Thoracic aorta (tissue), 2 donors: ENCODE measurements at regions not wholly inside any gene's neighbourhood (a gene's known extent, or its start where the extent isn't known, plus 50 kb on each side); places are given as distances from the start of the nearest gene placed in this dataset.

ENCODE experiments used
- ATAC-seq: fragments of 150-250 bp; one replicate; pipeline ENCODE4 v1.8.0; 2017; ENCODE audit warnings: low read depth; ENCODE audit not compliant: insufficient number of reproducible peaks, low FRiP score
- DNase-seq: peaks from one replicate; pipeline ENCODE4 v3.0.0-alpha.2; 2020; ENCODE audit warnings: low spot score
- H3K27ac ChIP-seq, 2 donors: fragments of 200-600 bp; sonication (generic); 1 replicate in 1 of 2; 2 replicates in 1 of 2; pipeline ENCODE4 v1.5.1; 2016; ENCODE audit warnings: mild to moderate bottlenecking in 2 of 2, moderate library complexity in 2 of 2
- H3K27me3 ChIP-seq: fragments of 200-600 bp; sonication (generic); replicated peaks from 2 replicates; pipeline ENCODE4 v1.6.0; 2016; ENCODE audit warnings: mild to moderate bottlenecking; ENCODE audit not compliant: insufficient read depth
- H3K36me3 ChIP-seq: fragments of 200-600 bp; sonication (generic); one replicate; pipeline ENCODE4 v1.5.1; 2016
- H3K4me1 ChIP-seq, 2 donors: fragments of 200-600 bp; sonication (generic); 1 replicate in 1 of 2; 2 replicates in 1 of 2; pipeline versions ENCODE4 v1.5.1 to v1.6.0; 2016; ENCODE audit warnings: low read depth in 2 of 2, mild to moderate bottlenecking in 1 of 2; ENCODE audit not compliant: control insufficient read depth in 1 of 2
- H3K4me3 ChIP-seq: fragments of 200-600 bp; sonication (generic); 2 replicates; pipeline ENCODE4 v1.5.1; 2016; ENCODE audit warnings: mild to moderate bottlenecking
- H3K9me3 ChIP-seq: fragments of 200-600 bp; sonication (generic); 2 replicates; pipeline ENCODE4 v1.5.1; 2016
- CTCF ChIP-seq: fragments of 200-600 bp; sonication (generic); IDR thresholded peaks from one replicate; pipeline ENCODE4 v1.5.1; 2019; ENCODE audit warnings: antibody characterized with exemption

- no peaks in the 10 kb centered on the region for H3K4me1 ChIP-seq
- ATAC-seq: no peak
- no peak for TF ChIP-seq CTCF
Measured at GRCh38 chr17:71423871-71424546, 696.8 kb upstream of the SOX9 start.

DNA sequence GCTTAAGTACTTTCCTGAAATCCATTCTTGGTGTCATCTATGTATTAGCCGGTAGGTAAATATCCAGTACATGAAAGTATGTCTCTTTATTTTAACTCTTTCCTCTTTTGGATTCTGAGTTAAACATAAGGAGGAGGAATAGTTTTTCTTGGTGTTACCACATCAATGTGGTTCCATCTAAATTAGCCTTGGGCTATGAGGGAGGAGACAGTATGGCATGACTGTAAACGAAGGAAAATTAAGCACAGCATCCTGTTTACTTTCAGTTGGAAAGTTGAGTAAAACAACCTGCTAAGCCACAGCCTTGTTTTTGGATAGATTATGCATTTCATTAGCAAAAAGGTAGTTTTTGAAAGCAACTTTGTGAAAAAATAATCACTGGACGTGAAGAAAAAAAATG, 693.0 kb upstream of the SOX9 start:
- Histone ChIP-seq H3K27ac (no peak overlapping the region), H3K9me3 (no peaks in the 10 kb centered on the region), H3K36me3 (no peaks in the 10 kb centered on the region), H3K27me3 (no peaks in the 10 kb centered on the region), H3K4me1 (no peaks in the 10 kb centered on the region), H3K4me3 (no peak overlapping the region)
- no peak for ATAC-seq
- TF ChIP-seq CTCF: no peak
- no peak for DNase-seq

More at GRCh38 chr17:71423871-71424546, 696.8 kb upstream of the SOX9 start:
- Histone ChIP-seq H3K27me3 (no peaks in the 10 kb centered on the region), H3K4me3 (no peak overlapping the region), H3K27ac (no peak overlapping the region), H3K9me3 (no peaks in the 10 kb centered on the region), H3K36me3 (no peaks in the 10 kb centered on the region)
- no peak for DNase-seq

GRCh38 chr17:71428897-71429296, 691.9 kb upstream of the SOX9 start:
- Histone ChIP-seq H3K27ac (no peak overlapping the region), H3K9me3 (no peaks in the 10 kb centered on the region), H3K27me3 (no peaks in the 10 kb centered on the region), H3K36me3 (no peaks in the 10 kb centered on the region), H3K4me3 (no peak overlapping the region), H3K4me1 (no peaks in the 10 kb centered on the region)
- DNase-seq: no peak
- TF ChIP-seq CTCF: no peak
- no peak for ATAC-seq

DNA sequence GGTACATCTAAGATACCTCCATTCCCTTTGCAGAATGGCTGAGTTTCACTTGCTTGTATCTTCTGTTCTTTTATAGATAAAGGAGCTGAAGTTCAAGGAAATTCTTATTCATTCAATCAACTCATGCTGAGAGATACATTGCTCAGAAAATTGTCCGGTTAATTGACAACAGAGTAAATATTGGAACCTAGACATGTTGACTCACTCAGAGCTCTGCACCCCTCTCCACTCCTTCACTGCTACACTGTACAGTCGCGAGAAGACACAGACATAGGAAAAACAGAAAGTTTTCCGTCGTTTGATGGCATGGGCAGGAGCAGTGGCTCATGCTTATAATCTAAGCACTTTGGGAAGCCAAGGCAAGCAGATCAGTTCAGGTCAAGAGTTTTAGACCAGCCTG, 690.5 kb upstream of the SOX9 start:
- DNase-seq (no peak), ATAC-seq (no peak)
- TF ChIP-seq CTCF: no peak
- Histone ChIP-seq H3K27ac (no peak overlapping the region), H3K9me3 (no peaks in the 10 kb centered on the region), H3K4me1 (no peaks in the 10 kb centered on the region), H3K4me3 (no peak overlapping the region), H3K36me3 (no peaks in the 10 kb centered on the region), H3K27me3 (no peaks in the 10 kb centered on the region)

GRCh38 chr17:71431146-71431545, 689.7 kb upstream of the SOX9 start:
- no peak for ATAC-seq
- Histone ChIP-seq H3K9me3 (no peaks in the 10 kb centered on the region), H3K4me1 (no peaks in the 10 kb centered on the region), H3K27ac (no peak overlapping the region), H3K4me3 (no peak overlapping the region), H3K27me3 (no peaks in the 10 kb centered on the region), H3K36me3 (no peaks in the 10 kb centered on the region)
- no peak for TF ChIP-seq CTCF
- no peak for DNase-seq
